ENCODE measurements at regions not wholly inside any gene's neighbourhood (a gene's known extent, or its start where the extent isn't known, plus 50 kb on each side); places are given as distances from the start of the nearest gene placed in this dataset.

DNA sequence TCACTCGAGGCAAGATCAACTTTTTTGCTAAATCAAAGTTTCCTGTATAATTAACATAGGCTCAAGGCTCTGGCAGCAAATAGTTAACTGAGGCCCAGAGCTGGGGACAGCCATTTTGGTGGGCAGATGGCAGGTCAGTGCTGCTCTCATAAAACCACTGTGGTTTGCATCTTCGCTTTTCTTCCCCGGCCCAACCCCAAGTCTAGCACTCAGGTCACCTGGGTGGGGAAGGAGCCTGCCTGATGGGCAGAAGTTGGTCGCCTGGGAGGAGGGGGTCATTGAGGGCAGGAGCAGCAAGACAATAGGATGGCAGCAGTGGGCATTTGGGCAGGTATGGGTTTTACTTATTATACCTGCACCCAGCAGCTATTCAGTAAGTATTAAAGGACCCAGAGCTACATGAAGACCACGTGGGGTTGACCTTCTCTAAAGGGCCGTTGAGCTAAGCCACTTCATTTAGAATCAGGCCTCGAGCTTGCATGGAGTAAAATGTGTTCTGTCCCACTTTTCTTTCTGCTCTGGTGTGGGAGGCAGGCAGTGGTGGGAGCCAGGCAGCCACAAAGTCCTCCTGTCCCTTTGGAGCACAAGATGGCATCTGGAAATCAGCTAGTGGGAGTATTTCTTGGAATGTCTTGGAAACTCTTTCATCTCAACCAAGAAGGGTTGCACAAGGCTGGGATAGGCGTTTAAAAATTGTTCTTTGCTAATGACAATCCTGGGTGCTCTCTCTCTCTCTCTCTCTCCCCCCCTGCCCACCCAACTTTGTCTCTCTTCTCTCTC, 133.4 kb downstream of the SPAG6 start:
- Histone ChIP-seq H4K20me1 (ENCODE audit: insufficient read depth) (no peaks in the 10 kb centered on the region), H3K79me2 (ENCODE audit: low read depth) (no peaks in the 10 kb centered on the region), H3K4me1 (replicated peaks; ENCODE audit: insufficient read depth) (peaks cover 9% of the 10 kb centered on the region; the same call in 1 of the 2 replicates), H3K4me2 (no peak overlapping the region), H3F3A (ENCODE audit: insufficient read depth, low read depth) (no peaks in the 10 kb centered on the region), H3K9me2 (ENCODE audit: insufficient read depth) (no peaks in the 10 kb centered on the region), H3K36me3 (ENCODE audit: low read depth) (no peaks in the 10 kb centered on the region), H3K27ac (no peak overlapping the region), H3K27me3 (ENCODE audit: insufficient read depth, low read depth) (no peaks in the 10 kb centered on the region), H3K9me3 (ENCODE audit: insufficient read depth, low read depth) (no peaks in the 10 kb centered on the region), H3K4me3 (no peak overlapping the region), H2AFZ (no peak overlapping the region)
- BruUV-seq (replicated peaks) = no TSS peak
- no peak for TF ChIP-seq EZH2 (IDR thresholded peaks at IDR 0.05; ENCODE audit: low read depth)
- TF ChIP-seq, protein P1, sequence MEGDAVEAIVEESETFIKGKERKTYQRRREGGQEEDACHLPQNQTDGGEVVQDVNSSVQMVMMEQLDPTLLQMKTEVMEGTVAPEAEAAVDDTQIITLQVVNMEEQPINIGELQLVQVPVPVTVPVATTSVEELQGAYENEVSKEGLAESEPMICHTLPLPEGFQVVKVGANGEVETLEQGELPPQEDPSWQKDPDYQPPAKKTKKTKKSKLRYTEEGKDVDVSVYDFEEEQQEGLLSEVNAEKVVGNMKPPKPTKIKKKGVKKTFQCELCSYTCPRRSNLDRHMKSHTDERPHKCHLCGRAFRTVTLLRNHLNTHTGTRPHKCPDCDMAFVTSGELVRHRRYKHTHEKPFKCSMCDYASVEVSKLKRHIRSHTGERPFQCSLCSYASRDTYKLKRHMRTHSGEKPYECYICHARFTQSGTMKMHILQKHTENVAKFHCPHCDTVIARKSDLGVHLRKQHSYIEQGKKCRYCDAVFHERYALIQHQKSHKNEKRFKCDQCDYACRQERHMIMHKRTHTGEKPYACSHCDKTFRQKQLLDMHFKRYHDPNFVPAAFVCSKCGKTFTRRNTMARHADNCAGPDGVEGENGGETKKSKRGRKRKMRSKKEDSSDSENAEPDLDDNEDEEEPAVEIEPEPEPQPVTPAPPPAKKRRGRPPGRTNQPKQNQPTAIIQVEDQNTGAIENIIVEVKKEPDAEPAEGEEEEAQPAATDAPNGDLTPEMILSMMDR (conservative IDR thresholded peaks at IDR 0.05) = no peak
- POLR2A ChIA-PET (ENCODE audit: unreplicated experiment) = no interaction called here
- DNase-seq = no peak
- CTCF ChIA-PET = no interaction called here
- intact Hi-C loops (cut with micrococcal nuclease; ENCODE audit: unreplicated experiment) = no loop called here

DNA sequence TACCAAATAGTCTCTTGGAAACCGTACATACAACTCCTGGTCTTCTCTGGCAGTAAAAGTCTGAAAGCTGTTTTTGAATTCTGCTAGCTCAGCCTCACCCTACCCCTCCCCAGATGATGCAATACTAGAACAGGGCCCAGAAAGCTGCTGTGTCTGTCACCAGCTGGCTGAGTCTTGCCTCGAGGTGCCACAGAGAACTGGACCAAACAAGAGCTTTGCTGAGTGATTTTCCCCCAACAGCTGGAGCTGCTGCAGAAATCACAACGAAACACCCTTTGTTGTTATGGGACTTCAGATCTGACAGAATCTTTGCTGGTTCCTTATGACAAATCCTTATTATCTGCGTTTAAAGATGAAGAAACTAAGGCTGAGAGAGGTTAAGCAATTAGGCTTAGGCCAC, 134.1 kb downstream of the SPAG6 start:
- H3K27ac ChIP-seq = no peak overlapping the region
- H2AFZ ChIP-seq = no peak overlapping the region
- no peaks in the 10 kb centered on the region for H3F3A ChIP-seq (ENCODE audit: insufficient read depth, low read depth)
- no peak overlapping the region for H3K4me3 ChIP-seq
- no peak for TF ChIP-seq EZH2 (IDR thresholded peaks at IDR 0.05; ENCODE audit: low read depth)
- TF ChIP-seq, protein P1 (conservative IDR thresholded peaks at IDR 0.05) = no peak
- intact Hi-C loops (cut with micrococcal nuclease; ENCODE audit: unreplicated experiment) = no loop called here
- H3K9me2 ChIP-seq (ENCODE audit: insufficient read depth) = no peaks in the 10 kb centered on the region
- BruUV-seq (replicated peaks) = no TSS peak
- H4K20me1 ChIP-seq (ENCODE audit: insufficient read depth) = no peaks in the 10 kb centered on the region
- H3K4me2 ChIP-seq = no peak overlapping the region
- no peaks in the 10 kb centered on the region for H3K36me3 ChIP-seq (ENCODE audit: low read depth)
- no peaks in the 10 kb centered on the region for H3K27me3 ChIP-seq (ENCODE audit: insufficient read depth, low read depth)
- ChIA-PET CTCF (no interaction called here), POLR2A (ENCODE audit: unreplicated experiment) (no interaction called here)
- H3K9me3 ChIP-seq (ENCODE audit: insufficient read depth, low read depth) = no peaks in the 10 kb centered on the region
- no peak for DNase-seq
- H3K79me2 ChIP-seq (ENCODE audit: low read depth) = no peaks in the 10 kb centered on the region
- H3K4me1 ChIP-seq (replicated peaks; ENCODE audit: insufficient read depth) = peaks cover 9% of the 10 kb centered on the region; the same call in 1 of the 2 replicates

DNA sequence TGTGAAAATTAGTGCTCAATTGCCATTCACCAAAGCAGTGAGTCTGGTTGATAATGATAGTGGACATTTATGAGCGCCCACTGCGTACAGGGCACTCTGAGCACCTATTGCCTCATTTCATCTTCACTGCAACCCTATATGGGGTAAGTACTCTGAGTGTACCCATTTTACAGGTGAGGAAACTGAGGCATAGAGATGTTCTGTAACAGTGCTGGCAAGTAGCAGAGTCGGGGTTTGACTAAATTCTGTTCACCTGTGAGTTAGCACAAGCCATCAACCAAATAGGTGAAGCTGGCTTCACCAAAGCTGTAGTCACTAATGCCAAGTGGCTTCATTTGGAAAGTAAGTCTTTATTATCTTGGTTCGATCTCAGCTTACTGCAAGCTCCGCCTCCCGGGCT, 135.8 kb downstream of the SPAG6 start:
- H3K4me3 ChIP-seq = no peak overlapping the region
- intact Hi-C loops (cut with micrococcal nuclease; ENCODE audit: unreplicated experiment) = no loop called here

More for the DNA sequence above, 135.8 kb downstream of the SPAG6 start:
- no peaks in the 10 kb centered on the region for H4K20me1 ChIP-seq (ENCODE audit: insufficient read depth)
- CTCF ChIA-PET = no interaction called here
- H3K79me2 ChIP-seq (ENCODE audit: low read depth) = no peaks in the 10 kb centered on the region
- no peaks in the 10 kb centered on the region for H3K36me3 ChIP-seq (ENCODE audit: low read depth)
- H3F3A ChIP-seq (ENCODE audit: insufficient read depth, low read depth) = no peaks in the 10 kb centered on the region
- no peak overlapping the region for H3K27ac ChIP-seq
- H2AFZ ChIP-seq = no peak overlapping the region
- no TSS peak for BruUV-seq (replicated peaks)
- no peaks in the 10 kb centered on the region for H3K9me3 ChIP-seq (ENCODE audit: insufficient read depth, low read depth)
- no peak for DNase-seq
- POLR2A ChIA-PET (ENCODE audit: unreplicated experiment) = no interaction called here
- no peak overlapping the region for H3K4me2 ChIP-seq
- H3K27me3 ChIP-seq (ENCODE audit: insufficient read depth, low read depth) = no peaks in the 10 kb centered on the region
- TF ChIP-seq, protein P1 (conservative IDR thresholded peaks at IDR 0.05) = no peak
- H3K4me1 ChIP-seq (replicated peaks; ENCODE audit: insufficient read depth) = peaks cover 9% of the 10 kb centered on the region; the same call in 1 of the 2 replicates
- no peaks in the 10 kb centered on the region for H3K9me2 ChIP-seq (ENCODE audit: insufficient read depth)

Data from PC-9 (cell line).